ENCODE measurements at regions not wholly inside any gene's neighbourhood (a gene's known extent, or its start where the extent isn't known, plus 50 kb on each side); places are given as distances from the start of the nearest gene placed in this dataset.

DNA sequence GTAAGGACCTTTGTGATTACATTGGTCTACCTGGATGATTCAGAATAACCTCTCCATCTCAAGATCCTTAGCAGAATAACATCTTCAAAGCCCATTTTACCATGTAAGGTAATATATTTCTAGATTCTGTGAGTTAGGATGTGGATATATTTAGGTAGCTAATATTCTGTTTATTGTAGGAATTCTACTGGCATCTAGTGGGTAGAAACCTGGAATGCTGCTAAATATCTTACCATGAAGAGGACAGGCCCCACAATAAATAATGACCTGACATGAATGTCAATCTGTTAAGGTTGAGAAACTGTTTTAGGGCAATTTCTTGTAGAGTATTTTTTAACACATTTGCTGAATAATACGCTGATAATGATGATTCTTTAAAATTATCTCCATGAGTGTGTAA, 426.8 kb downstream of the MAN2A1 start:
- ChIA-PET POLR2A (no interaction called here), CTCF (ENCODE audit: unreplicated experiment) (no interaction called here)
- no peaks in the 10 kb centered on the region for H3K4me1 ChIP-seq (ENCODE audit: insufficient read depth, low read length, poor library complexity, severe bottlenecking)
- DNase-seq (ENCODE audit: low spot score) = no peak
- no peak overlapping the region for H3K27ac ChIP-seq (ENCODE audit: low read depth, low read length, poor library complexity, severe bottlenecking)
- H3K79me2 ChIP-seq (ENCODE audit: insufficient read depth, low read depth, low read length) = no peaks in the 10 kb centered on the region
- H3K9me2 ChIP-seq (ENCODE audit: insufficient read depth, low read length) = no peaks in the 10 kb centered on the region
- intact Hi-C loops (cut with micrococcal nuclease; ENCODE audit: unreplicated experiment) = no loop called here
- no peaks in the 10 kb centered on the region for H3K36me3 ChIP-seq (ENCODE audit: insufficient read depth, low read length)
- no peaks in the 10 kb centered on the region for H4K20me1 ChIP-seq (ENCODE audit: insufficient read depth, low read length)
- H2AFZ ChIP-seq (ENCODE audit: low read length) = no peak overlapping the region
- no peak overlapping the region for H3K4me2 ChIP-seq (ENCODE audit: low read length)
- H3K4me3 ChIP-seq (ENCODE audit: low read depth, low read length, poor library complexity, severe bottlenecking) = no peak overlapping the region
- no peaks in the 10 kb centered on the region; the same call in 1 of the 2 replicates for H3K9me3 ChIP-seq (ENCODE audit: low read length)
- BruUV-seq (replicated peaks) = no TSS peak
- TF ChIP-seq EZH2phosphoT487 (IDR thresholded peaks at IDR 0.05; ENCODE audit: borderline replicate concordance, low read depth, low read length) = no peak
- TF ChIP-seq, protein P1, sequence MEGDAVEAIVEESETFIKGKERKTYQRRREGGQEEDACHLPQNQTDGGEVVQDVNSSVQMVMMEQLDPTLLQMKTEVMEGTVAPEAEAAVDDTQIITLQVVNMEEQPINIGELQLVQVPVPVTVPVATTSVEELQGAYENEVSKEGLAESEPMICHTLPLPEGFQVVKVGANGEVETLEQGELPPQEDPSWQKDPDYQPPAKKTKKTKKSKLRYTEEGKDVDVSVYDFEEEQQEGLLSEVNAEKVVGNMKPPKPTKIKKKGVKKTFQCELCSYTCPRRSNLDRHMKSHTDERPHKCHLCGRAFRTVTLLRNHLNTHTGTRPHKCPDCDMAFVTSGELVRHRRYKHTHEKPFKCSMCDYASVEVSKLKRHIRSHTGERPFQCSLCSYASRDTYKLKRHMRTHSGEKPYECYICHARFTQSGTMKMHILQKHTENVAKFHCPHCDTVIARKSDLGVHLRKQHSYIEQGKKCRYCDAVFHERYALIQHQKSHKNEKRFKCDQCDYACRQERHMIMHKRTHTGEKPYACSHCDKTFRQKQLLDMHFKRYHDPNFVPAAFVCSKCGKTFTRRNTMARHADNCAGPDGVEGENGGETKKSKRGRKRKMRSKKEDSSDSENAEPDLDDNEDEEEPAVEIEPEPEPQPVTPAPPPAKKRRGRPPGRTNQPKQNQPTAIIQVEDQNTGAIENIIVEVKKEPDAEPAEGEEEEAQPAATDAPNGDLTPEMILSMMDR (conservative IDR thresholded peaks at IDR 0.05; ENCODE audit: low read length) = no peak

DNA sequence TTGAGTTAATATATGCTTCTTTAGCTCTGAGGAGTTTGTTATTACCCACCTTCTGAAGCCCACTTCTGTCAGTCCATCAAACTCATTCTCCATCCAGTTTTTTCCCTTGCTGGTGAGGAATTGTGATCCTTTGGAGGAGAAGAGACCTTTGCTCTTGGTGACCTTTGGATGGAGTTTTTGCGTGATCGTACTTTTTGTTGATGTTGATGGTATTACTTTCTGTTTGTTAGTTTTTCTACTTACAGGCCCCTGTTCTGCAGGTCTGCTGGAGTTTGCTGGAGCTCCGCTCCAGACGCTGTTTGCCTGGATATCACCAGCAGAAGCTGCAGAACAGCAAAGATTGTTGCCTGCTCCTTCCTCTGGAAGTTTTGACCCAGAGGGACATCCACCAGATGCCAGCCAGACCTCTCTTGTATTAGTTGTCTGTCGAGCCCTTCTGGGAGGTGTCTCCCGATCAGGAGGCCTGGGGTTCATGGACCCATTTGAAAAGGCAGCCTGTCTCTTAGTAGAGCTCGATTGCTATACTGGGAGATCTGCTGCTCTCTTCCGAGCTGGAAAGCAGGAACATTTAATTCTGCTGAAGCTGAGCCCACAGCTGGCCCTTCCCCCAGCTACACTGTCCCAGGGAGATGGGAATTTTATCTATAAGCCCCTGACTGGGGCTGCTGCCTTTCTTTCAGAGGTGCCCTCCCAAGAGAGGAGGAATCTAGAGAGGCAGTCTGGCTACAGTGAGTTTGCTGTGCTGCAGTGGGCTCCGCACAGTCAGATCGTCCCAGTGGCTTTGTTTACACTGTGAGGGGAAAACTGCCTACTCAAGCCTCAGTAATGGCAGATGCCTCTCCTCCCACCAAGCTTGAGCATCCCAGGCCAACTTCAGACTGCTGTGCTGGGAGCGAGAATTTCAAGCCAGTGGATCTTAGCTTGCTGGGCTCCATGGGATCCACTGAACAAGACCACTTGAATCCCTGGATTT, 445.5 kb downstream of the MAN2A1 start:
- H4K20me1 ChIP-seq (ENCODE audit: insufficient read depth, low read length) = no peaks in the 10 kb centered on the region
- H3K9me3 ChIP-seq (ENCODE audit: low read length) = no peaks in the 10 kb centered on the region
- intact Hi-C loops (cut with micrococcal nuclease; ENCODE audit: unreplicated experiment) = no loop called here
- no peak overlapping the region for H3K4me3 ChIP-seq (ENCODE audit: low read depth, low read length, poor library complexity, severe bottlenecking)
- no peaks in the 10 kb centered on the region for H3K9me2 ChIP-seq (ENCODE audit: insufficient read depth, low read length)
- H3K36me3 ChIP-seq (ENCODE audit: insufficient read depth, low read length) = no peaks in the 10 kb centered on the region
- no peak overlapping the region for H3K27ac ChIP-seq (ENCODE audit: low read depth, low read length, poor library complexity, severe bottlenecking)
- ChIA-PET POLR2A (no interaction called here), CTCF (ENCODE audit: unreplicated experiment) (no interaction called here)
- no peaks in the 10 kb centered on the region for H3K79me2 ChIP-seq (ENCODE audit: insufficient read depth, low read depth, low read length)
- TF ChIP-seq, protein P1 (conservative IDR thresholded peaks at IDR 0.05; ENCODE audit: low read length) = no peak
- TF ChIP-seq EZH2phosphoT487 (IDR thresholded peaks at IDR 0.05; ENCODE audit: borderline replicate concordance, low read depth, low read length) = no peak
- H3K4me2 ChIP-seq (ENCODE audit: low read length) = no peak overlapping the region
- DNase-seq (ENCODE audit: low spot score) = no peak
- no peak overlapping the region for H2AFZ ChIP-seq (ENCODE audit: low read length)
- no peaks in the 10 kb centered on the region for H3K4me1 ChIP-seq (ENCODE audit: insufficient read depth, low read length, poor library complexity, severe bottlenecking)
- no TSS peak for BruUV-seq (replicated peaks)

DNA sequence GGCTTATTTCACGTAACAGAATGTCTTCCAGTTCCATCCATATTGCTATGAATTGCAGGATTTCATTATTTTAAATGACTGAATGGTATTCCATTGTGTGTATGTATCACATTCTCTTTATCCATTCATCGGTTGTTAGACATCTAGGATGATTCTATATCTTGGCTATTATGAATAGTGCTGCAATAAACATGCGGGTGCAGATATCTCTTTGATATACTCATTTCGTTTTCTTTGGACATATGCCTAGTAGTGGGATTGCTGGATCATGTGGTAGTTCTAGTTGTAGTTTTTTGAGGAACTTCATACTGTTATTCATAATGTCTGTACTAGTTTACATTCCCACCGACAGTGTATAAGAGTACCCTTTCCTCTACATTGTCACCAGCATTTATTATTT, 460.5 kb downstream of the MAN2A1 start:
- H3K4me2 ChIP-seq (ENCODE audit: low read length) = no peak overlapping the region
- H3K4me1 ChIP-seq (ENCODE audit: insufficient read depth, low read length, poor library complexity, severe bottlenecking) = no peaks in the 10 kb centered on the region
- no peak overlapping the region for H3K4me3 ChIP-seq (ENCODE audit: low read depth, low read length, poor library complexity, severe bottlenecking)
- intact Hi-C loops (cut with micrococcal nuclease; ENCODE audit: unreplicated experiment) = no loop called here
- H2AFZ ChIP-seq (ENCODE audit: low read length) = no peak overlapping the region
- H3K36me3 ChIP-seq (ENCODE audit: insufficient read depth, low read length) = no peaks in the 10 kb centered on the region
- no peaks in the 10 kb centered on the region for H3K9me2 ChIP-seq (ENCODE audit: insufficient read depth, low read length)
- H3K27ac ChIP-seq (ENCODE audit: low read depth, low read length, poor library complexity, severe bottlenecking) = no peak overlapping the region
- BruUV-seq (replicated peaks) = no TSS peak
- no peak for DNase-seq (ENCODE audit: low spot score)
- no peaks in the 10 kb centered on the region for H4K20me1 ChIP-seq (ENCODE audit: insufficient read depth, low read length)
- CTCF ChIA-PET (ENCODE audit: unreplicated experiment) = no interaction called here
- H3K9me3 ChIP-seq (ENCODE audit: low read length) = no peaks in the 10 kb centered on the region
- POLR2A ChIA-PET = interaction anchor here (0.7 kb wide), 1 partner anchor 348 kb away, joined by 3 read pairs; no protein-coding TSS in a partner anchor
- no peaks in the 10 kb centered on the region for H3K79me2 ChIP-seq (ENCODE audit: insufficient read depth, low read depth, low read length)
- TF ChIP-seq, protein P1 (conservative IDR thresholded peaks at IDR 0.05; ENCODE audit: low read length) = no peak
- no peak for TF ChIP-seq EZH2phosphoT487 (IDR thresholded peaks at IDR 0.05; ENCODE audit: borderline replicate concordance, low read depth, low read length)
